NT2/D1 (cell line): ENCODE measurements at regions not wholly inside any gene's neighbourhood (a gene's known extent, or its start where the extent isn't known, plus 50 kb on each side); places are given as distances from the start of the nearest gene placed in this dataset.

Source experiments
- DNase-seq: peaks from one replicate; pipeline ENCODE4 v3.0.0-alpha.2; 2011; ENCODE audit warnings: low read depth, low spot score
- H3K27me3 ChIP-seq: 2 replicates; pipeline ENCODE4 v1.6.0; 2011; ENCODE audit warnings: mild to moderate bottlenecking; ENCODE audit not compliant: insufficient read length, insufficient read depth
- H3K36me3 ChIP-seq: 2 replicates; pipeline ENCODE4 v1.6.1; 2011; ENCODE audit warnings: mild to moderate bottlenecking, low read length, mixed read lengths; ENCODE audit not compliant: insufficient read depth, insufficient read length
- H3K4me1 ChIP-seq: 2 replicates; pipeline ENCODE4 v1.5.1; 2011; ENCODE audit not compliant: insufficient read depth, insufficient read length
- H3K4me3 ChIP-seq: 2 replicates; pipeline ENCODE4 v1.5.1; 2011; ENCODE audit warnings: low read depth; ENCODE audit not compliant: insufficient read length
- H3K9ac ChIP-seq: 2 replicates; pipeline ENCODE4 v1.6.0; 2011; ENCODE audit warnings: low read depth; ENCODE audit not compliant: insufficient read length
- H3K9me3 ChIP-seq: 2 replicates; pipeline ENCODE4 v1.5.1; 2011; ENCODE audit warnings: mild to moderate bottlenecking, low read length; ENCODE audit not compliant: insufficient read depth
- SUZ12 ChIP-seq: IDR thresholded peaks from 2 replicates; pipeline ENCODE4 v1.6.1; 2011; ENCODE audit not compliant: insufficient read length, insufficient read depth; ENCODE audit errors: extremely low read depth
- YY1 ChIP-seq: IDR thresholded peaks from 2 replicates; pipeline ENCODE4 v1.6.1; 2011; ENCODE audit not compliant: insufficient read length, insufficient read depth
- ZNF274 ChIP-seq: IDR thresholded peaks from 2 replicates; pipeline ENCODE4 v1.6.1; 2011; ENCODE audit warnings: mild to moderate bottlenecking, low read depth, low read length

GRCh38 chr7:42832667-42833066 lies 79.2 kb downstream of the C7orf25 start:
- Histone ChIP-seq H3K4me3 (no peak overlapping the region), H3K9ac (no peak overlapping the region), H3K9me3 (0 out of 2 replicates have a peak, but pooled peaks cover 9% of the 10 kb centered on the region), H3K27me3 (no peaks in the 10 kb centered on the region), H3K36me3 (no peaks in the 10 kb centered on the region), H3K4me1 (no peaks in the 10 kb centered on the region)
- no peak for DNase-seq
- TF ChIP-seq SUZ12, result no peak

- no peaks in the 10 kb centered on the region for H3K4me1 ChIP-seq
- DNase-seq, result peak; percentile 56
- no peaks in the 10 kb centered on the region for H3K27me3 ChIP-seq
- no peak for TF ChIP-seq SUZ12
- no peak for TF ChIP-seq YY1
- H3K36me3 ChIP-seq, result no peaks in the 10 kb centered on the region
- no peak overlapping the region for H3K4me3 ChIP-seq
- H3K9ac ChIP-seq, result no peak overlapping the region
- 0 out of 2 replicates have a peak, but pooled peaks cover 5% of the 10 kb centered on the region for H3K9me3 ChIP-seq
Measured at GRCh38 chr7:42831718-42832522, 80.0 kb downstream of the C7orf25 start.

DNA sequence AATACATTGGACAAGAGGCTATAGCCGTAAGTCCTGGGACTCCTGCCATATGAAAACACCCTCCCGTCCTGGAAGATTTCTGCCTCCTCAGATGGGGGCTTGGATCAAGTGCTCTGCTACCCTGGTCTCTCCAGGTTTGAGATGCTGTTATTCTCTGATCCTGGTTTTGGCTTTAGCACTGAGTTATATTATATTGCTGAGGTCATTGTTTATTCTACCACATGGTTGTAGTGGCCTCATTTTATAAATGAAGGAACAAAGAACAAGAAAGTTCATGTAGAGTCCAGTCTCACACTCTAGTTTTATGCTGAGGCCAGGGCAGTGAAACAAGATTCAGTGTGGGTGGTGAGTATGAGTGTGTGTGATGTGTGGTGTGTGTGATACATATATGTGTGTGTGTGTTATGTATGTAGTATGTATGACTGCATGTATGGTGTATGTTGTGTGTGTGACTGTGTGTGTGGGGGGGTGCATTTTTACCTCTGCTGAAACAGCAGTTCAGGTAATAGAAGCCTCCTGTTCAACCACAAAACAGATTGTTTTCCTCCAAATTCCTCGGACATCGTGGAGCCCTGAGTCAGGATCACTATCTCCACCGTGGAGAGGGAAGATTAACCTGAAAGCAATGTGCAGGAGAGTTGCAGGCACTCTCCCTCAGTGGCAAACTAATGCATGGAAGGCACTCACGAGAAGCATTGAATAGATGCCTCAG lies 80.7 kb downstream of the C7orf25 start:
- TF ChIP-seq ZNF274 (no peak), YY1 (no peak), SUZ12 (no peak)
- no peaks in the 10 kb centered on the region for H3K27me3 ChIP-seq
- no peaks in the 10 kb centered on the region for H3K36me3 ChIP-seq
- no peak overlapping the region for H3K4me3 ChIP-seq
- DNase-seq, result no peak
- H3K9ac ChIP-seq, result no peak overlapping the region
- H3K9me3 ChIP-seq, result no peaks in the 10 kb centered on the region
- no peaks in the 10 kb centered on the region for H3K4me1 ChIP-seq

DNA sequence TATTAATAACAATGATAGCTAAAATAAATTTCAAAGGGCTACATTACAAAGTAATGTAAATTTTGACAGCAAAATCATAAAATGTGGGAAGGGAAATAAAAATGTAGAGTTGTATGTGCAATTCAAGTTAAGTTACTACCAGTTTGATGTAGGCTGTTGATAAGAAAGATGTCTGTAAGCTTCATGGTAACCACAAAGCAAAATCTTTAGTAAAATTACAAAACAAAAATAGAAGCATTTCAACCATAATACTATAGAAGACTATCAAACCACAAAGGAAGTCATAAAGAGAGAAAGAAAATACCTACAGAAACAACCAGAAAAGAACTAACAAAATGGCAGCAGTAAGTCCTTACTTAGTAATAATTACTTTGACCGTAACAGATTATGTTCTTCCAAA lies 99.1 kb downstream of the C7orf25 start:
- TF ChIP-seq YY1, result no peak
- TF ChIP-seq SUZ12, result no peak
- TF ChIP-seq ZNF274, result no peak
- no peaks in the 10 kb centered on the region for H3K4me1 ChIP-seq
- DNase-seq, result no peak
- H3K4me3 ChIP-seq, result no peak overlapping the region
- H3K9me3 ChIP-seq, result peaks cover 12% of the 10 kb centered on the region; the same call in 1 of the 2 replicates
- H3K9ac ChIP-seq, result no peak overlapping the region
- H3K36me3 ChIP-seq, result no peaks in the 10 kb centered on the region
- H3K27me3 ChIP-seq, result no peaks in the 10 kb centered on the region

- Histone ChIP-seq H3K9ac (no peak overlapping the region), H3K27me3 (no peaks in the 10 kb centered on the region), H3K36me3 (no peaks in the 10 kb centered on the region), H3K9me3 (peaks cover 9% of the 10 kb centered on the region; the same call in 1 of the 2 replicates), H3K4me3 (no peak overlapping the region), H3K4me1 (no peaks in the 10 kb centered on the region)
- TF ChIP-seq SUZ12, result no peak
- no peak for TF ChIP-seq ZNF274
- no peak for TF ChIP-seq YY1
- no peak for DNase-seq
Measured at GRCh38 chr7:42805601-42806000, 106.3 kb downstream of the C7orf25 start.

GRCh38 chr7:42794673-42795072 lies 117.2 kb downstream of the C7orf25 start:
- Histone ChIP-seq H3K9me3 (peaks cover 6% of the 10 kb centered on the region), H3K4me1 (no peaks in the 10 kb centered on the region), H3K4me3 (no peak overlapping the region), H3K36me3 (no peaks in the 10 kb centered on the region), H3K27me3 (no peaks in the 10 kb centered on the region), H3K9ac (no peak overlapping the region)
- DNase-seq, result no peak
- TF ChIP-seq SUZ12, result no peak
- no peak for TF ChIP-seq ZNF274
- no peak for TF ChIP-seq YY1

- H3K9me3 ChIP-seq, result peaks cover 6% of the 10 kb centered on the region
Measured at GRCh38 chr7:42792841-42793240, 119.0 kb downstream of the C7orf25 start.

More at GRCh38 chr7:42792841-42793240, 119.0 kb downstream of the C7orf25 start:
- TF ChIP-seq SUZ12 (no peak), ZNF274 (no peak), YY1 (no peak)
- H3K4me1 ChIP-seq, result no peaks in the 10 kb centered on the region
- H3K4me3 ChIP-seq, result no peak overlapping the region
- no peaks in the 10 kb centered on the region for H3K36me3 ChIP-seq
- H3K9ac ChIP-seq, result no peak overlapping the region
- H3K27me3 ChIP-seq, result no peaks in the 10 kb centered on the region
- DNase-seq, result no peak
